Left lobe of liver (tissue), 2 donors: ENCODE measurements at regions not wholly inside any gene's neighbourhood (a gene's known extent, or its start where the extent isn't known, plus 50 kb on each side); places are given as distances from the start of the nearest gene placed in this dataset.

Experiments
- ATAC-seq: fragments of 200-7000 bp; cut with Tn5 transposase; one replicate; pipeline ENCODE4 v1.9.1; 2020; ENCODE audit warnings: mild to moderate bottlenecking, moderate library complexity
- DNase-seq: peaks from one replicate; pipeline ENCODE4 v3.0.0-alpha.2; 2020; ENCODE audit warnings: low spot score
- donor health status: DM: no; HTN: no; CAD: no; lungs with moderate emphysema.
- donor health status: DM: no; HTN: yes; CAD: no.

- ATAC-seq (no peak), DNase-seq (no peak)
Observed at GRCh38 chr9:88657893-88658292, 122.9 kb downstream of the NXNL2 start.

- DNase-seq (no peak), ATAC-seq (no peak)
Observed at GRCh38 chr9:88658311-88658822, 123.4 kb downstream of the NXNL2 start.

GRCh38 chr9:88659126-88659525 lies 124.1 kb downstream of the NXNL2 start:
- DNase-seq, result no peak
- no peak for ATAC-seq

- DNase-seq (no peak), ATAC-seq (peak; percentile 20)
Observed at GRCh38 chr9:88660611-88661010, 125.6 kb downstream of the NXNL2 start.

- DNase-seq, result no peak
- no peak for ATAC-seq
Observed at GRCh38 chr9:88661759-88662158, 126.8 kb downstream of the NXNL2 start.

- ATAC-seq, result no peak
- DNase-seq, result no peak
Observed at GRCh38 chr9:88663771-88664419, 128.9 kb downstream of the NXNL2 start.

GRCh38 chr9:88664773-88665172 lies 129.8 kb downstream of the NXNL2 start:
- DNase-seq (no peak), ATAC-seq (no peak)

GRCh38 chr9:88672874-88673689 lies 138.1 kb downstream of the NXNL2 start:
- ATAC-seq (no peak), DNase-seq (no peak)

- ATAC-seq (no peak), DNase-seq (no peak)
Observed at GRCh38 chr9:88673886-88674285, 138.9 kb downstream of the NXNL2 start.

GRCh38 chr9:88676644-88677043 lies 141.7 kb downstream of the NXNL2 start:
- ATAC-seq, result no peak
- DNase-seq, result no peak

- ATAC-seq, result no peak
- no peak for DNase-seq
Observed at GRCh38 chr9:88678008-88678407, 143.0 kb downstream of the NXNL2 start.

- DNase-seq (no peak), ATAC-seq (no peak)
Observed at GRCh38 chr9:88678431-88678830, 143.5 kb downstream of the NXNL2 start.

- DNase-seq (no peak), ATAC-seq (no peak)
Observed at GRCh38 chr9:88680041-88680440, 145.1 kb downstream of the NXNL2 start.

- no peak for ATAC-seq
- no peak for DNase-seq
Observed at GRCh38 chr9:88680505-88681160, 145.7 kb downstream of the NXNL2 start.

GRCh38 chr9:88681434-88681833 lies 146.5 kb downstream of the NXNL2 start:
- DNase-seq (no peak), ATAC-seq (no peak)

GRCh38 chr9:88682431-88682831 lies 147.5 kb downstream of the NXNL2 start:
- DNase-seq (no peak), ATAC-seq (no peak)

- DNase-seq, result no peak
Observed at GRCh38 chr9:88684046-88684445, 149.1 kb downstream of the NXNL2 start.

GRCh38 chr9:88684845-88685244 lies 149.9 kb downstream of the NXNL2 start:
- ATAC-seq (no peak), DNase-seq (no peak)

More at GRCh38 chr9:88684046-88684445, 149.1 kb downstream of the NXNL2 start:
- no peak for ATAC-seq

GRCh38 chr9:88685966-88686365 lies 151.0 kb downstream of the NXNL2 start:
- ATAC-seq, result no peak
- no peak for DNase-seq

GRCh38 chr9:88689509-88690298 lies 154.7 kb downstream of the NXNL2 start:
- no peak for ATAC-seq
- no peak for DNase-seq

- DNase-seq (no peak), ATAC-seq (no peak)
Observed at GRCh38 chr9:88690628-88691027, 155.7 kb downstream of the NXNL2 start.
